Right lobe of liver (tissue), 4 donors: ENCODE measurements at regions not wholly inside any gene's neighbourhood (a gene's known extent, or its start where the extent isn't known, plus 50 kb on each side); places are given as distances from the start of the nearest gene placed in this dataset.
"Not testable (repeated sequence)": the region's sequence is repeated elsewhere in the genome, so short reads cannot be mapped to it uniquely, and the experiment has no call there.

Experiments
- CTCF ChIP-seq, 4 donors: fragments of 200-600 bp in 3 of 4; fragments of 450-650 bp in 1 of 4; IDR thresholded peaks; one replicate each; pipeline versions ENCODE4 v1.5.1 to v1.8.0; 2016 to 2022; ENCODE audit warnings: antibody characterized with exemption in 4 of 4, mild to moderate bottlenecking in 2 of 4
- POLR2A ChIP-seq: fragments of 450-650 bp; IDR thresholded peaks from one replicate; pipeline ENCODE4 v1.6.1; 2017; ENCODE audit warnings: antibody characterized with exemption, mild to moderate bottlenecking
- donor health status: DM: no; HTN: no; CAD: no.
- donor health status: DM: no; HTN: no; CAD: no.
- donor health status: DM: no; HTN: yes; CAD: no.

GRCh38 chr16:16536151-16536550, 157.2 kb downstream of the NPIPA7 start:
- not testable (repeated sequence) for TF ChIP-seq CTCF (IDR thresholded peaks at IDR 0.05); POLR2A
